GM06990 (cell line): ENCODE measurements at regions not wholly inside any gene's neighbourhood (a gene's known extent, or its start where the extent isn't known, plus 50 kb on each side); places are given as distances from the start of the nearest gene placed in this dataset.

Experiments used
- DNase-seq: peaks from one replicate; pipeline ENCODE4 v3.0.0-alpha.2; 2011; ENCODE audit not compliant: insufficient read length; ENCODE audit errors: extremely low read depth
- H3K27me3 ChIP-seq: replicated peaks from 2 replicates; pipeline ENCODE4 v1.6.0; 2011; ENCODE audit warnings: low read length; ENCODE audit not compliant: control insufficient read depth, insufficient read depth
- H3K36me3 ChIP-seq: 2 replicates; pipeline ENCODE4 v1.5.1; 2011; ENCODE audit warnings: low read length; ENCODE audit not compliant: control insufficient read depth, insufficient read depth
- H3K4me3 ChIP-seq: replicated peaks from 2 replicates; pipeline ENCODE4 v1.5.1; 2011; ENCODE audit warnings: low read depth, mild to moderate bottlenecking, control low read depth, low read length
- CTCF ChIP-seq: IDR thresholded peaks from 2 replicates; pipeline ENCODE4 v1.5.1; 2011; ENCODE audit warnings: low read length, control low read depth, mild to moderate bottlenecking, inconsistent platforms; ENCODE audit not compliant: insufficient read depth, poor library complexity, severe bottlenecking

- TF ChIP-seq CTCF: no peak
- H3K27me3 ChIP-seq: no peaks in the 10 kb centered on the region; the same call in none of the 2 replicates
- no peaks in the 10 kb centered on the region for H3K36me3 ChIP-seq
- no peak overlapping the region for H3K4me3 ChIP-seq
- no peak for DNase-seq
These were observed 329.0 kb downstream of the C11orf87 start for GRCh38 chr11:109750964-109751363.

- Histone ChIP-seq H3K4me3 (no peak overlapping the region), H3K27me3 (no peaks in the 10 kb centered on the region; the same call in none of the 2 replicates), H3K36me3 (no peaks in the 10 kb centered on the region)
- TF ChIP-seq CTCF: no peak
- no peak for DNase-seq
These were observed 330.3 kb downstream of the C11orf87 start for GRCh38 chr11:109752212-109752825.

GRCh38 chr11:109756521-109756920, 334.5 kb downstream of the C11orf87 start:
- Histone ChIP-seq H3K36me3 (no peaks in the 10 kb centered on the region), H3K4me3 (no peak overlapping the region), H3K27me3 (no peaks in the 10 kb centered on the region; the same call in 1 of the 2 replicates)
- no peak for DNase-seq
- TF ChIP-seq CTCF: no peak

GRCh38 chr11:109756951-109757350, 335.0 kb downstream of the C11orf87 start:
- no peaks in the 10 kb centered on the region; the same call in 1 of the 2 replicates for H3K27me3 ChIP-seq

GRCh38 chr11:109762546-109762945, 330.6 kb upstream of the ZC3H12C start:
- DNase-seq: no peak
- no peak for TF ChIP-seq CTCF
- H3K36me3 ChIP-seq: no peaks in the 10 kb centered on the region
- no peaks in the 10 kb centered on the region for H3K27me3 ChIP-seq
- no peak overlapping the region for H3K4me3 ChIP-seq

More at GRCh38 chr11:109756951-109757350, 335.0 kb downstream of the C11orf87 start:
- TF ChIP-seq CTCF: no peak
- DNase-seq: no peak
- H3K4me3 ChIP-seq: no peak overlapping the region
- no peaks in the 10 kb centered on the region for H3K36me3 ChIP-seq
